KOPT-K1 (cell line): ENCODE measurements at regions not wholly inside any gene's neighbourhood (a gene's known extent, or its start where the extent isn't known, plus 50 kb on each side); places are given as distances from the start of the nearest gene placed in this dataset.

Experiments used
- H3K27ac ChIP-seq: fragments of 200-600 bp; sonication (generic); 2 replicates; pipeline ENCODE4 v1.5.1; 2016; ENCODE audit warnings: antibody characterized with exemption, mild to moderate bottlenecking, low read depth, low read length; ENCODE audit not compliant: poor library complexity, severe bottlenecking
- H3K36me3 ChIP-seq: fragments of 200-600 bp; sonication (generic); 2 replicates; pipeline ENCODE4 v1.5.1; 2017; ENCODE audit warnings: antibody characterized with exemption, mild to moderate bottlenecking, low read length, moderate library complexity; ENCODE audit not compliant: insufficient read depth
- H3K9me3 ChIP-seq: fragments of 200-600 bp; sonication (generic); 2 replicates; pipeline ENCODE4 v1.5.1; 2017; ENCODE audit warnings: antibody characterized with exemption, low read length, mild to moderate bottlenecking; ENCODE audit not compliant: insufficient read depth, poor library complexity, severe bottlenecking

GRCh38 chr1:83813576-83813975 is 185.4 kb downstream of the TTLL7 start:
- no peaks in the 10 kb centered on the region for H3K36me3 ChIP-seq

GRCh38 chr1:83810144-83810543 is 188.8 kb downstream of the TTLL7 start:
- Histone ChIP-seq H3K27ac (no peak overlapping the region), H3K36me3 (no peaks in the 10 kb centered on the region), H3K9me3 (no peaks in the 10 kb centered on the region)

More at GRCh38 chr1:83813576-83813975, 185.4 kb downstream of the TTLL7 start:
- Histone ChIP-seq H3K9me3 (no peaks in the 10 kb centered on the region), H3K27ac (no peak overlapping the region)

- Histone ChIP-seq H3K27ac (no peak overlapping the region), H3K9me3 (no peaks in the 10 kb centered on the region), H3K36me3 (no peaks in the 10 kb centered on the region)
These were observed 190.4 kb downstream of the TTLL7 start for GRCh38 chr1:83808536-83808935.

- H3K36me3 ChIP-seq: no peaks in the 10 kb centered on the region
- H3K9me3 ChIP-seq: no peaks in the 10 kb centered on the region
- H3K27ac ChIP-seq: no peak overlapping the region
These were observed 191.1 kb downstream of the TTLL7 start for GRCh38 chr1:83807821-83808220.

GRCh38 chr1:83807231-83807630 is 191.7 kb downstream of the TTLL7 start:
- H3K27ac ChIP-seq: no peak overlapping the region
- no peaks in the 10 kb centered on the region for H3K36me3 ChIP-seq
- H3K9me3 ChIP-seq: no peaks in the 10 kb centered on the region

- Histone ChIP-seq H3K36me3 (no peaks in the 10 kb centered on the region), H3K27ac (no peak overlapping the region), H3K9me3 (no peaks in the 10 kb centered on the region)
These were observed 193.0 kb downstream of the TTLL7 start for GRCh38 chr1:83805921-83806320.

GRCh38 chr1:83802460-83803152 is 196.3 kb downstream of the TTLL7 start:
- Histone ChIP-seq H3K9me3 (no peaks in the 10 kb centered on the region), H3K27ac (no peak overlapping the region), H3K36me3 (no peaks in the 10 kb centered on the region)

GRCh38 chr1:83802023-83802422 is 196.9 kb downstream of the TTLL7 start:
- Histone ChIP-seq H3K9me3 (no peaks in the 10 kb centered on the region), H3K27ac (no peak overlapping the region), H3K36me3 (no peaks in the 10 kb centered on the region)

GRCh38 chr1:83800066-83800465 is 198.9 kb downstream of the TTLL7 start:
- Histone ChIP-seq H3K27ac (no peak overlapping the region), H3K36me3 (no peaks in the 10 kb centered on the region), H3K9me3 (no peaks in the 10 kb centered on the region)

- Histone ChIP-seq H3K9me3 (no peaks in the 10 kb centered on the region), H3K27ac (no peak overlapping the region), H3K36me3 (no peaks in the 10 kb centered on the region)
These were observed 199.3 kb downstream of the TTLL7 start for GRCh38 chr1:83799594-83799993.

GRCh38 chr1:83798965-83799364 is 200.0 kb downstream of the TTLL7 start:
- H3K27ac ChIP-seq: no peak overlapping the region
- H3K9me3 ChIP-seq: no peaks in the 10 kb centered on the region
- H3K36me3 ChIP-seq: no peaks in the 10 kb centered on the region

- Histone ChIP-seq H3K36me3 (no peaks in the 10 kb centered on the region), H3K27ac (no peak overlapping the region), H3K9me3 (no peaks in the 10 kb centered on the region)
These were observed 202.5 kb downstream of the TTLL7 start for GRCh38 chr1:83796409-83796808.

GRCh38 chr1:83794384-83794783 is 204.5 kb downstream of the TTLL7 start:
- no peaks in the 10 kb centered on the region for H3K36me3 ChIP-seq
- no peaks in the 10 kb centered on the region for H3K9me3 ChIP-seq
- no peak overlapping the region for H3K27ac ChIP-seq

- no peak overlapping the region for H3K27ac ChIP-seq
- no peaks in the 10 kb centered on the region for H3K9me3 ChIP-seq
- no peaks in the 10 kb centered on the region for H3K36me3 ChIP-seq
These were observed 207.0 kb downstream of the TTLL7 start for GRCh38 chr1:83791821-83792437.

GRCh38 chr1:83790446-83790845 is 208.5 kb downstream of the TTLL7 start:
- Histone ChIP-seq H3K9me3 (no peaks in the 10 kb centered on the region), H3K27ac (no peak overlapping the region)

More at GRCh38 chr1:83790446-83790845, 208.5 kb downstream of the TTLL7 start:
- H3K36me3 ChIP-seq: no peaks in the 10 kb centered on the region
